Naive thymus-derived CD4-positive, alpha-beta T cell (primary cell): ENCODE measurements at regions not wholly inside any gene's neighbourhood (a gene's known extent, or its start where the extent isn't known, plus 50 kb on each side); places are given as distances from the start of the nearest gene placed in this dataset.
"Not testable (repeated sequence)": the region's sequence is repeated elsewhere in the genome, so short reads cannot be mapped to it uniquely, and the experiment has no call there.

Experiments used
- ATAC-seq: fragments of 150-1000 bp; cut with Tn5 transposase; 2 replicates; pipeline ENCODE4 v1.10.0; 2021; ENCODE audit warnings: mild to moderate bottlenecking, moderate library complexity
- CTCF ChIA-PET: fragments of 350-600 bp; sonication (Branson Sonifier 250); formaldehyde crosslinking; loops from one replicate; lab custom pipeline; 2021; ENCODE audit warnings: antibody characterized with exemption; lab: Charles Lee
- POLR2A ChIA-PET: fragments of 350-600 bp; sonication (Branson Sonifier 250); formaldehyde crosslinking; loops from one replicate; lab custom pipeline; 2021; ENCODE audit warnings: antibody characterized with exemption, inconsistent platforms; lab: Charles Lee
- DNase-seq, 9 donors: peaks; one replicate each; pipeline versions ENCODE4 v3.0.0 to v3.0.0-alpha.2; 2020 to 2022; ENCODE audit warnings: mixed read lengths in 1 of 9
- H3K27ac ChIP-seq: one replicate; pipeline ENCODE4 v1.7.0; 2013; ENCODE audit warnings: mild to moderate bottlenecking, low read depth, low read length, moderate library complexity
- H3K27me3 ChIP-seq, 2 donors: one replicate each; pipeline ENCODE4 v1.7.0; 2013; ENCODE audit warnings: low read length in 2 of 2, mild to moderate bottlenecking in 2 of 2, moderate library complexity in 2 of 2; ENCODE audit not compliant: control insufficient read depth in 2 of 2, insufficient read depth in 2 of 2
- H3K36me3 ChIP-seq, 3 experiments: 1 replicate in 2 of 3; 2 replicates in 1 of 3; pipeline ENCODE4 v1.7.0; 2013; ENCODE audit warnings: low read length in 3 of 3, mild to moderate bottlenecking in 3 of 3, moderate library complexity in 1 of 3; ENCODE audit not compliant: insufficient read depth in 3 of 3, control insufficient read depth in 2 of 3
- H3K4me1 ChIP-seq, 2 donors: one replicate each; pipeline ENCODE4 v1.7.0; 2013; ENCODE audit warnings: low read length in 2 of 2, mild to moderate bottlenecking in 2 of 2, moderate library complexity in 1 of 2; ENCODE audit not compliant: control insufficient read depth in 2 of 2, insufficient read depth in 2 of 2
- H3K4me3 ChIP-seq: 2 replicates; pipeline ENCODE4 v1.7.0; 2013; ENCODE audit warnings: mild to moderate bottlenecking, low read length
- H3K9me3 ChIP-seq, 3 experiments: 1 replicate in 2 of 3; 2 replicates in 1 of 3; pipeline ENCODE4 v1.7.0; 2013; ENCODE audit warnings: low read length in 3 of 3; ENCODE audit not compliant: control insufficient read depth in 2 of 3
- H3K27ac Mint-ChIP-seq, 9 donors: one replicate each; pipeline ENCODE4 v1.8.0; 2020 to 2022; ENCODE audit warnings: mixed read lengths in 9 of 9, mild to moderate bottlenecking in 8 of 9, moderate library complexity in 5 of 9, inconsistent platforms in 2 of 9
- H3K27me3 Mint-ChIP-seq, 5 donors: one replicate each; pipeline ENCODE4 v1.8.0; 2021 to 2022; ENCODE audit warnings: mixed read lengths in 5 of 5, mild to moderate bottlenecking in 1 of 5
- H3K36me3 Mint-ChIP-seq, 5 donors: one replicate each; pipeline ENCODE4 v1.8.0; 2020 to 2022; ENCODE audit warnings: mixed read lengths in 5 of 5, mild to moderate bottlenecking in 3 of 5, inconsistent platforms in 1 of 5
- H3K4me1 Mint-ChIP-seq, 7 donors: one replicate each; pipeline ENCODE4 v1.8.0; 2020 to 2022; ENCODE audit warnings: mixed read lengths in 7 of 7, mild to moderate bottlenecking in 3 of 7, inconsistent platforms in 1 of 7
- H3K4me3 Mint-ChIP-seq, 10 donors: one replicate each; pipeline ENCODE4 v1.8.0; 2020 to 2022; ENCODE audit warnings: mild to moderate bottlenecking in 10 of 10, mixed read lengths in 10 of 10, moderate library complexity in 6 of 10, inconsistent platforms in 2 of 10
- H3K9me3 Mint-ChIP-seq, 11 donors: one replicate each; pipeline ENCODE4 v1.8.0; 2020 to 2022; ENCODE audit warnings: mixed read lengths in 11 of 11, mild to moderate bottlenecking in 4 of 11, inconsistent platforms in 1 of 11, moderate library complexity in 1 of 11
- intact Hi-C, 2 donors: fragments of 100-400 bp; cut with micrococcal nuclease; formaldehyde crosslinking; loops; one replicate each; pipeline ENCODE4 v1.15.1; 2023

DNA sequence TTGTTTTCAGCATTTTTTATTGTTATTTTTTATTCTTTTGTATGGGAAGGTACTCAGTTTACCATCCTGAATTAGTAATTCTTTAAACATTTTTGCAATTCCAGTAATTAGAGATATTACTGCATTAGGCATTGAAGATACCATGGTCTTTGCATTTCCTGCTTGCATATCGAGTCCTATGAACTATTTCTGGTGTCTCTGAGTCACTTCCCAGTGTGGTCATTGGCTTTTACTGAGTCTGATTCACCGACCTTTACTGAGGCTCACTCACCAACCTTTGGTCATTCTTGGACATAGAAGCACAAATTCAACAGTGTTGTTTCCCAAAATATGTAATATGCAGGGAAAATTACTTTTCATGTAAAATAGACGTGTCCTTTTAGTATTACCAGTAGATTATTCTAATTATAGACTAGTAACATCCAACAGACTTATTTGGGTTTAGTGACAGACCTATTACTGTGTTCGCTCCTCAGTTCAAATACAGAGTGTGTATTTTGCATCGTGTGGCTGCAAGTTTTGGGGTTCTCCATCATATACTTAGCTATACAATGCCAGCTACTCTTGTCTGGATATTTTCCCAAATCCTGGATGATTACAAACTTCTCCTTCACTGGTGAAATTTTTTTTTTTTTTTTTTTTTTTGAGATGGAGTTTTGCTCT is 180.7 kb upstream of the PRSS1 start:
- DNase-seq (no peak), ATAC-seq (peak; percentile 71)
- Histone ChIP-seq H3K4me3 (no peak overlapping the region), H3K4me1 (no peaks in the 10 kb centered on the region), H3K9me3 (no peaks in the 10 kb centered on the region), H3K36me3 (no peaks in the 10 kb centered on the region), H3K27me3 (no peaks in the 10 kb centered on the region), H3K27ac (no peak overlapping the region)
- CTCF ChIA-PET: interaction anchor here (1.0 kb wide), 1 partner anchor 10 kb away, joined by 3 read pairs; no protein-coding TSS in a partner anchor
- H3K27ac Mint-ChIP-seq: peak overlapping the region in 1 of 9 donors; percentile 58
- peaks cover 0 to 10% (median 7%) of the 10 kb centered on the region in 7 donors for H3K4me1 Mint-ChIP-seq
- H3K4me3 Mint-ChIP-seq: no peak overlapping the region
- peaks cover 0 to 7% (median 4%) of the 10 kb centered on the region in 5 donors for H3K36me3 Mint-ChIP-seq
- H3K27me3 Mint-ChIP-seq: peaks cover 0 to 14% (median 0%) of the 10 kb centered on the region in 5 donors
- POLR2A ChIA-PET: no interaction called here
- intact Hi-C loops: no loop called here
- no peaks in the 10 kb centered on the region for H3K9me3 Mint-ChIP-seq

DNA sequence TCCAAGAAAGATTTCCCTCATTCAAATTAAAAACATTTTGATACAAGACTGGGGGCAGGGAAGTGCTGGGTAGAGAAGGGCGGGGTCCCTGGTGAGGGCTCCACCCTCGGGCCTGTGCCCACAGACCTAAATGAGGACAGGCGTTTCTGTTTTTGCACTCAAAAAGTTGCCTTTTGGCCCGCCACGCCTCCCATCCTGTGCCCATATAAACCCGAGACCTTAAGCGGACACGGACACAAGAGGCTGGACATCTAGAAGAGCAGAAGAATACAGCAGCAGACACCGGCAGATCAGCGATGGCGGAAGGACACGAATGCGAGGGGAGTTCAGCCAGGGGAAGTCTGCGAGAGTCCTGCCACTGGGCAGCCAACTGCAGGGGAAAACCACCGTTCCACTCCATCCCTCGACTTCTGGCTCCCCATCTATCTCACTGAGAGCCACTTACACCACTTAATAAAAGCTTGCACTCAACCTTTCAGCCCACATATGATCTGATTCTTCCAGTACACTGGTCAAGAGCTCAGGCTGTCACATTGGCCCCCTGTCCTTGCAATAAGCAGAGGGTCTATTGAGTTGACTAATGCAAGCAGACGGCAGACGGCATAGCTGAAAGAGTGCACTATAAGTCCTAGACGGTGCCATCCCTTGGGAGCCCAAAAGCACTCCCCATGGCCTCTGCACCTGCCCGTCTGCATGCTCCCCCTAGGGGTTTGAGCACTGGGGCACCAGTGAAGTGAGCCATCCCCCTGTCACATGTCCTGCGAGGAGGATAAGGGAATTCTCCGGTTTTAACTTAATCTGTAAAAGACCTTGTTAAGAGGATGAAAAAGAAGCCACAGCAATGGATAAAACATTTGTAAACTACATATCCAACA is 181.8 kb upstream of the PRSS1 start:
- DNase-seq (no peak), ATAC-seq (no peak)
- Mint-ChIP-seq H3K27me3 (peaks cover 0 to 18% (median 0%) of the 10 kb centered on the region in 5 donors), H3K36me3 (peaks cover 0 to 5% (median 2%) of the 10 kb centered on the region in 5 donors), H3K27ac (peak overlapping the region in 2 of 9 donors; percentile 26 to 55), H3K4me1 (peaks cover 0 to 10% (median 7%) of the 10 kb centered on the region in 7 donors), H3K4me3 (peak overlapping the region in 2 of 10 donors; percentile 13 to 27), H3K9me3 (no peaks in the 10 kb centered on the region)
- CTCF ChIA-PET: interaction anchor here (1.0 to 1.5 kb wide), 2 partner anchors 9 kb away, joined by 3 read pairs; no protein-coding TSS in a partner anchor
- Histone ChIP-seq H3K9me3 (no peaks in the 10 kb centered on the region), H3K27me3 (no peaks in the 10 kb centered on the region), H3K36me3 (no peaks in the 10 kb centered on the region), H3K27ac (no peak overlapping the region), H3K4me3 (no peak overlapping the region), H3K4me1 (no peaks in the 10 kb centered on the region)
- intact Hi-C loops: no loop called here
- POLR2A ChIA-PET: no interaction called here

DNA sequence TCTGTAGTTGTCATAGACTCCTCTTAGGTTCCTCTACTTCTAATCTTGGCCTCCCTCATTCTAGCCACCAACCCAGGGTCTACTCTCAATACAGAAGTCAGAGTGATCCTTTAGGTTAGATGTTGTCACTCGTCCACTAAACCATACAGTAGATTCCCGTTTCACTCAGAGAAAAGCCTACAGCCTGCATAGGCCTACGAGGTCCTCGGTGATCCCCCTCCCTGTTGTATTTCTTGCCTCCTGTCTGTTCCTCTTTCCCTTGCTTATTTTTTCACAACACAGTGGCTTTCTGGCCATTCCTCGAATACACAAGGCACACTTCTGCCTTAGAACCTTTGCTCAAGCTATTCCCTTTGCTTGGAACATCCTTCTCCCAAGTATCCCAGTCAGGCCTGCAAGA is 183.0 kb upstream of the PRSS1 start:
- Mint-ChIP-seq H3K9me3 (no peaks in the 10 kb centered on the region), H3K27ac (peak overlapping the region in 1 of 9 donors; percentile 25), H3K36me3 (peaks cover 0 to 4% (median 0%) of the 10 kb centered on the region in 5 donors), H3K4me1 (peaks cover 0 to 10% (median 7%) of the 10 kb centered on the region in 7 donors), H3K27me3 (peaks cover 0 to 20% (median 3%) of the 10 kb centered on the region in 5 donors), H3K4me3 (no peak overlapping the region)
- Histone ChIP-seq H3K27me3 (no peaks in the 10 kb centered on the region), H3K4me3 (no peak overlapping the region), H3K27ac (no peak overlapping the region), H3K36me3 (no peaks in the 10 kb centered on the region), H3K4me1 (no peaks in the 10 kb centered on the region), H3K9me3 (no peaks in the 10 kb centered on the region)
- POLR2A ChIA-PET: no interaction called here
- no peak for DNase-seq
- intact Hi-C loops: no loop called here
- CTCF ChIA-PET: interaction anchor here (1.5 kb wide), 1 partner anchor 8 kb away, joined by 3 read pairs; no protein-coding TSS in a partner anchor
- peak; percentile 32 for ATAC-seq

DNA sequence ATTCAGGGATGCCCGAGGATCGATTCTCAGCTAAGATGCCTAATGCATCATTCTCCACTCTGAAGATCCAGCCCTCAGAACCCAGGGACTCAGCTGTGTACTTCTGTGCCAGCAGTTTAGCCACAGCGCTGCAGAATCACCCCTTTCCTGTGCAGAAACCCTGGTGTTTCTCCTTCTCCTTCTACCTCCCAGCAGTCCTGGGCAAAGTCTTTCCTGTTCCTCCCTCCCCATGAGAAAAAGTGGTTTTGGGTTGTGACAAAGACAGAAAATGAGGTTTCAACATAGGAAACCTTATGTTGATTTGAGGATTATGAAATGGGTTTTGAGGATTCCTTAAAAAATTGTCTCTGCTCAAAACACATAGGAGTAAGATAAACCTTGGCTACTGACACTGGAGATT is 185.1 kb upstream of the PRSS1 start:
- H3K4me1 ChIP-seq, H3K27ac ChIP-seq, H3K4me1 Mint-ChIP-seq, H3K9me3 Mint-ChIP-seq, H3K27me3 ChIP-seq, intact Hi-C loops, CTCF ChIA-PET, POLR2A ChIA-PET, H3K9me3 ChIP-seq, H3K36me3 Mint-ChIP-seq, ATAC-seq, H3K36me3 ChIP-seq, H3K4me3 ChIP-seq, DNase-seq: not testable (repeated sequence)
- peak overlapping the region in 4 of 9 donors; percentile 10 to 63 (median 50) for H3K27ac Mint-ChIP-seq
- peaks cover 0 to 26% (median 3%) of the 10 kb centered on the region in 5 donors for H3K27me3 Mint-ChIP-seq
- H3K4me3 Mint-ChIP-seq: peak overlapping the region in 3 of 10 donors; percentile 46 to 55 (median 48)

DNA sequence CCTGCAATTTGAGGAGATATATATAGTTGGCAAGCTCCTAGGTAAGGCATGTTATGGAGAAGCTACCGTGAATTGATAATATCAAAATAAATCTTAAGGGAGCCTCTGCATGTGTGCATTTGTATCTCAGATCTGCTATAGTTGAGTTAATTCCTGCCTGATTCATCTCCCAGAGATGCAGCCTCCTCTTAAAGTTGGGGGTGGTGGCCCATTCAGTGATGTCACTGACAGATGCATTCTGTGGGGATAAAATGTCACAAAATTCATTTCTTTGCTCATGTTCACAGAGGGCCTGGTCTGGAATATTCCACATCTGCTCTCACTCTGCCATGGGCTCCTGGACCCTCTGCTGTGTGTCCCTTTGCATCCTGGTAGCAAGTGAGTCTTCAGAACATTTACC is 185.8 kb upstream of the PRSS1 start:
- Histone ChIP-seq H3K4me1 (no peaks in the 10 kb centered on the region), H3K9me3 (no peaks in the 10 kb centered on the region), H3K36me3 (no peaks in the 10 kb centered on the region), H3K27ac (no peak overlapping the region), H3K27me3 (no peaks in the 10 kb centered on the region), H3K4me3 (no peak overlapping the region)
- Mint-ChIP-seq H3K4me1 (peaks cover 0 to 10% (median 6%) of the 10 kb centered on the region in 7 donors), H3K9me3 (no peaks in the 10 kb centered on the region), H3K4me3 (peak overlapping the region in 8 of 10 donors; percentile 5 to 55 (median 40)), H3K27ac (peak overlapping the region in 3 of 9 donors; percentile 37 to 62 (median 47)), H3K36me3 (peaks cover 0 to 4% (median 0%) of the 10 kb centered on the region in 5 donors), H3K27me3 (peaks cover 0 to 28% (median 4%) of the 10 kb centered on the region in 5 donors)
- ChIA-PET CTCF (no interaction called here), POLR2A (interaction anchor here (0.9 to 1.3 kb wide), 2 partner anchors 226 to 245 kb away, joined by 3 to 8 read pairs; no protein-coding TSS in a partner anchor)
- intact Hi-C loops: no loop called here
- DNase-seq: no peak
- no peak for ATAC-seq

- Histone ChIP-seq H3K9me3 (no peaks in the 10 kb centered on the region), H3K36me3 (no peaks in the 10 kb centered on the region), H3K27ac (no peak overlapping the region), H3K27me3 (no peaks in the 10 kb centered on the region), H3K4me1 (no peaks in the 10 kb centered on the region), H3K4me3 (no peak overlapping the region)
- Mint-ChIP-seq H3K27ac (peak overlapping the region in 2 of 9 donors; percentile 31 to 41), H3K4me1 (peaks cover 0 to 15% (median 11%) of the 10 kb centered on the region in 7 donors), H3K36me3 (peaks cover 0 to 4% (median 0%) of the 10 kb centered on the region in 5 donors), H3K4me3 (peak overlapping the region in 3 of 10 donors; percentile 25 to 65 (median 39)), H3K27me3 (peaks cover 0 to 28% (median 4%) of the 10 kb centered on the region in 5 donors), H3K9me3 (no peaks in the 10 kb centered on the region)
- CTCF ChIA-PET: no interaction called here
- no peak for DNase-seq
- no peak for ATAC-seq
- POLR2A ChIA-PET: interaction anchor here (0.9 to 1.8 kb wide), 3 partner anchors 227 to 245 kb away, joined by 3 to 8 read pairs (median 5); no protein-coding TSS in a partner anchor
- intact Hi-C loops: no loop called here
Measured at GRCh38 chr7:142562688-142563087, 186.6 kb upstream of the PRSS1 start.
